B cell (primary cell): ENCODE measurements at regions not wholly inside any gene's neighbourhood (a gene's known extent, or its start where the extent isn't known, plus 50 kb on each side); places are given as distances from the start of the nearest gene placed in this dataset.

Experiments
- ATAC-seq: fragments of 200-7000 bp; cut with Tn5 transposase; one replicate; pipeline ENCODE4 v1.10.0; 2021; ENCODE audit warnings: low read depth, mild to moderate bottlenecking, moderate number of reproducible peaks, moderate library complexity
- CTCF ChIA-PET: fragments of 350-600 bp; sonication (Branson Sonifier 250); formaldehyde crosslinking; loops from one replicate; lab custom pipeline; 2021; ENCODE audit warnings: antibody characterized with exemption, inconsistent platforms; lab: Charles Lee
- POLR2A ChIA-PET: fragments of 350-600 bp; sonication (Branson Sonifier 250); formaldehyde crosslinking; loops from one replicate; lab custom pipeline; 2021; ENCODE audit warnings: antibody characterized with exemption; lab: Charles Lee
- DNase-seq: peaks from one replicate; pipeline ENCODE4 v3.0.0; 2013
- H2AFZ ChIP-seq: 2 replicates; pipeline ENCODE4 v1.6.1; 2012; ENCODE audit warnings: mild to moderate bottlenecking, low read depth, low read length; ENCODE audit not compliant: insufficient read depth, poor library complexity, severe bottlenecking
- H3K27ac ChIP-seq, 2 donors: 1 replicate in 1 of 2; 2 replicates in 1 of 2; pipeline ENCODE4 v1.5.1; 2012 to 2013; ENCODE audit warnings: low read length in 2 of 2, mild to moderate bottlenecking in 2 of 2, moderate library complexity in 1 of 2
- H3K27me3 ChIP-seq, 4 experiments: fragments of 200-600 bp in 1 of 4; sonication (generic) in 1 of 4; replicated peaks in 1 of 4; 1 replicate in 2 of 4; 2 replicates in 2 of 4; pipeline versions ENCODE4 v1.6.1 to v1.7.0; 2013 to 2016; ENCODE audit warnings: low read length in 3 of 4, mild to moderate bottlenecking in 2 of 4, mixed read lengths in 1 of 4, moderate library complexity in 1 of 4; ENCODE audit not compliant: insufficient read depth in 4 of 4, control insufficient read depth in 3 of 4; ENCODE audit errors: control extremely low read depth in 1 of 4
- H3K36me3 ChIP-seq, 2 experiments: replicated peaks in 1 of 2; 1 replicate in 1 of 2; 2 replicates in 1 of 2; pipeline versions ENCODE4 v1.6.1 to v1.7.1; 2013; ENCODE audit warnings: low read length in 1 of 2; ENCODE audit not compliant: insufficient read depth in 2 of 2, control insufficient read depth in 1 of 2; ENCODE audit errors: control extremely low read depth in 1 of 2, extremely low read depth in 1 of 2
- H3K4me1 ChIP-seq, 2 donors: fragments of 200-600 bp in 1 of 2; sonication (generic) in 1 of 2; 1 replicate in 1 of 2; 2 replicates in 1 of 2; pipeline versions ENCODE4 v1.5.1 to v1.6.1; 2013 to 2017; ENCODE audit warnings: low read length in 2 of 2; ENCODE audit not compliant: control insufficient read depth in 2 of 2, insufficient read depth in 2 of 2
- H3K4me2 ChIP-seq: replicated peaks from 2 replicates; pipeline ENCODE3; 2012; ENCODE audit warnings: mild to moderate bottlenecking, low read depth, low read length; ENCODE audit not compliant: poor library complexity, severe bottlenecking
- H3K4me3 ChIP-seq, 5 experiments: fragments of 200-600 bp in 1 of 5; sonication (generic) in 1 of 5; 1 replicate in 3 of 5; 2 replicates in 2 of 5; pipeline versions ENCODE4 v1.5.1 to v1.7.0; 2011 to 2016; ENCODE audit warnings: low read length in 4 of 5, mild to moderate bottlenecking in 4 of 5, low read depth in 2 of 5, control low read depth in 1 of 5, moderate library complexity in 1 of 5; ENCODE audit not compliant: insufficient read depth in 1 of 5; ENCODE audit errors: control extremely low read depth in 1 of 5, extremely low read depth in 1 of 5
- H3K79me2 ChIP-seq: fragments of 200-600 bp; sonication (generic); one replicate; pipeline ENCODE4 v1.6.0; 2016; ENCODE audit warnings: low read length; ENCODE audit not compliant: control insufficient read depth, insufficient read depth
- H3K9ac ChIP-seq: fragments of 200-600 bp; sonication (generic); 2 replicates; pipeline ENCODE4 v1.6.1; 2017; ENCODE audit warnings: mild to moderate bottlenecking, low read length, moderate library complexity
- H3K9me3 ChIP-seq, 3 donors: one replicate each; pipeline versions ENCODE4 v1.6.1 to v1.7.1; 2013; ENCODE audit warnings: low read length in 2 of 3; ENCODE audit not compliant: control insufficient read depth in 2 of 3, insufficient read depth in 1 of 3; ENCODE audit errors: control extremely low read depth in 1 of 3
- H4K20me1 ChIP-seq: 2 replicates; pipeline ENCODE4 v1.6.0; 2012; ENCODE audit warnings: mild to moderate bottlenecking, low read length; ENCODE audit not compliant: insufficient read depth, control insufficient read depth, poor library complexity, severe bottlenecking
- H3K27ac Mint-ChIP-seq: one replicate; pipeline ENCODE4 v1.8.0; 2021; ENCODE audit warnings: mixed read lengths
- H3K27me3 Mint-ChIP-seq: one replicate; pipeline ENCODE4 v1.8.0; 2021; ENCODE audit warnings: mixed read lengths
- H3K4me1 Mint-ChIP-seq: one replicate; pipeline ENCODE4 v1.8.0; 2021; ENCODE audit warnings: mixed read lengths
- H3K4me3 Mint-ChIP-seq: one replicate; pipeline ENCODE4 v1.8.0; 2021; ENCODE audit warnings: mixed read lengths
- H3K9me3 Mint-ChIP-seq: one replicate; pipeline ENCODE4 v1.8.0; 2022; ENCODE audit warnings: mixed read lengths; ENCODE audit not compliant: insufficient read depth
- CTCF ChIP-seq: fragments of 200-600 bp; IDR thresholded peaks from one replicate; pipeline ENCODE4 v1.8.0; 2022; ENCODE audit warnings: antibody characterized with exemption, mild to moderate bottlenecking
- EZH2 ChIP-seq: IDR thresholded peaks from 2 replicates; pipeline ENCODE4 v1.6.1; 2012; ENCODE audit warnings: borderline replicate concordance, low read depth, mild to moderate bottlenecking, moderate library complexity, low read length; ENCODE audit not compliant: insufficient read depth, poor library complexity, severe bottlenecking
- WGBS: methylation state at CpG from one replicate; pipeline ENCODE4 v1.1.5; 2013; ENCODE audit warnings: missing lambda C conversion rate; ENCODE audit not compliant: insufficient coverage; 5-methylcytosine and 5-hydroxymethylcytosine counted together
- intact Hi-C: fragments of 100-400 bp; cut with micrococcal nuclease; formaldehyde crosslinking; loops from one replicate; pipeline ENCODE4 v1.10.0; 2022

GRCh38 chr3:6644070-6644929 is 216.6 kb upstream of the GRM7 start:
- Mint-ChIP-seq H3K9me3 (peaks cover 2% of the 10 kb centered on the region), H3K4me3 (no peak overlapping the region), H3K4me1 (no peaks in the 10 kb centered on the region), H3K27ac (no peak overlapping the region), H3K27me3 (no peaks in the 10 kb centered on the region)
- POLR2A ChIA-PET: no interaction called here
- H3K4me3 ChIP-seq: no peak overlapping the region
- H3K9me3 ChIP-seq: no peaks in the 10 kb centered on the region
- H3K27me3 ChIP-seq: no peaks in the 10 kb centered on the region
- no peaks in the 10 kb centered on the region for H3K79me2 ChIP-seq
- intact Hi-C loops: no loop called here
- no peak overlapping the region for H3K27ac ChIP-seq
- no peak for DNase-seq
- CTCF ChIA-PET: no interaction called here
- no peaks in the 10 kb centered on the region for H3K36me3 ChIP-seq
- no peak overlapping the region for H3K4me2 ChIP-seq
- H4K20me1 ChIP-seq: no peaks in the 10 kb centered on the region
- TF ChIP-seq CTCF (no peak), EZH2 (no peak)
- H3K9ac ChIP-seq: no peak overlapping the region
- H2AFZ ChIP-seq: no peak overlapping the region
- ATAC-seq: no peak
- 100% methylated on average over 1 of the region's 5 CpGs for WGBS
- no peaks in the 10 kb centered on the region for H3K4me1 ChIP-seq

DNA sequence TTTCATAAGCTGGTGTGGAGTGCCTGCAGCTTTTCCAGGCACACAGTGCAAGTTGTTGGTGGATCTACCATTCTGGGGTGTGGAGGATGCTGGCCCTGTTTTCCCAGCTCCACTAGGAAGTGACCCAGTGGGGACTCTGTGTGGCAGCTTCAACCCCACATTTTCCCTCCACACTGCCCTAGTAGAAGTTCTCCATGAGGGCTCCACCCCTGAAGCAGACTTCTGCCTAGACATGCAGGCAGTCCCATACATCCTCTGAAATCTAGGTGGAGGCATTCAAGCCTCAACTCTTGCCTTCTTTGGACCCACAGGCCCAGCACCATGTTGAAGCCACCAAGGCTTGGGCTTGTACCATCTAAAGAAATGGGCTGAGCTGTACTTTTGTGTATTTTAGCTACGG is 206.2 kb upstream of the GRM7 start:
- Histone ChIP-seq H4K20me1 (no peaks in the 10 kb centered on the region), H3K4me3 (no peak overlapping the region), H3K4me1 (no peaks in the 10 kb centered on the region), H3K9ac (no peak overlapping the region), H3K9me3 (peaks cover 1 to 9% (median 8%) of the 10 kb centered on the region in 3 donors), H3K36me3 (no peaks in the 10 kb centered on the region), H3K27ac (no peak overlapping the region), H2AFZ (no peak overlapping the region), H3K27me3 (no peaks in the 10 kb centered on the region), H3K79me2 (no peaks in the 10 kb centered on the region), H3K4me2 (no peak overlapping the region)
- no peak for DNase-seq
- intact Hi-C loops: no loop called here
- H3K4me1 Mint-ChIP-seq: no peaks in the 10 kb centered on the region
- POLR2A ChIA-PET: no interaction called here
- H3K9me3 Mint-ChIP-seq: peaks cover 14% of the 10 kb centered on the region
- CTCF ChIA-PET: no interaction called here
- no CpG with 5 or more reads among the region's 1 CpG for WGBS
- no peak for ATAC-seq
- no peak for TF ChIP-seq EZH2
- TF ChIP-seq CTCF: no peak
- H3K27ac Mint-ChIP-seq: no peak overlapping the region
- H3K4me3 Mint-ChIP-seq: no peak overlapping the region
- H3K27me3 Mint-ChIP-seq: no peaks in the 10 kb centered on the region
